ENCODE measurements at regions not wholly inside any gene's neighbourhood (a gene's known extent, or its start where the extent isn't known, plus 50 kb on each side); places are given as distances from the start of the nearest gene placed in this dataset.

DNA sequence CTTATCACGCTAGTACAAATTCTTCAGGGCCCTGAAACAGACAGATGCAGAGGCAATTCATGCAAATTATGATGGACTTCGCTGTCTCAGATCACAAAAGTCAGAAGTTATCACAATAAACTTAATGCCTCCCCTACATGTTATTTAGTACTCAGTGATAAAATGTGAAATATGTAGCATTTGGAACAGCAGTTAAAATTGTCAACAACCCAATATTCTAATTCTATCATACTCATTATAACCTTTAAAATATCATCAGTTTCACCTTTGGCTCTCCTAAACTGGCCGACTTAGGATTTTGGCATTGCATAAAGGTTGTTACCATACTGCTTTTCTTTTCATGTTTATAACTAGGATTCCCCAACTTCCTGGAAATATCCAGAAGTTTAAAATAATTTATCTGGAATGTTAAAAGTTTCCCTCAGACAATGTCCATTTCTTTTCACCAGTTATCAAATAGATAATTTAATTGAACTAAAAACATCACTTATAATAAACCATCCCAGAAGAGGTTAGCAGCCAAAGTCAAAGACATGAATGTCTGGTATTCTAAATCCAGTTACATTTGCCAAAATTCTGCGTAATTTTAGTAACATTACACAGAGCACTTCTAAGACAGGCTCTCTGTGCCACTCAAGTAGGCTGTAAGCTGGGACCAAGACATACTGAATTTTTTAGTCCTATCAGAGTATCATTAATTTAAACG, 239.8 kb downstream of the RBM43 start:
- Mint-ChIP-seq H3K4me1 (no peaks in the 10 kb centered on the region), H3K27ac (no peak overlapping the region; a peak in 1 of 7 replicates), H3K36me3 (ENCODE audit: insufficient read depth in 1 of 3, low read depth in 3 of 3) (no peaks in the 10 kb centered on the region), H3K27me3 (ENCODE audit: low read depth) (no peaks in the 10 kb centered on the region), H3K9me3 (no peaks in the 10 kb centered on the region; a peak in 1 of 5 replicates), H3K4me3 (no peak overlapping the region)
- Histone ChIP-seq H3K4ac (ENCODE audit: low read depth, low read length) (no peak overlapping the region), H3K79me2 (ENCODE audit: insufficient read depth, low read length) (no peaks in the 10 kb centered on the region), H4K5ac (ENCODE audit: insufficient read length, low read depth, low read length) (no peak overlapping the region), H3K4me1 (ENCODE audit: insufficient read depth, low read length) (no peaks in the 10 kb centered on the region), H4K8ac (replicated peaks; ENCODE audit: insufficient read length, low read depth, low read length) (no peak overlapping the region), H3K56ac (ENCODE audit: insufficient read length, low read depth, low read length) (no peak overlapping the region), H3K79me1 (ENCODE audit: insufficient read depth, low read depth, low read length, poor library complexity, severe bottlenecking) (no peaks in the 10 kb centered on the region), H2BK12ac (ENCODE audit: insufficient read length, low read depth, low read length) (no peak overlapping the region), H4K20me1 (ENCODE audit: control insufficient read depth, insufficient read depth, insufficient read length) (no peaks in the 10 kb centered on the region), H3K9ac (ENCODE audit: extremely low read depth, insufficient read length, low read length) (no peak overlapping the region), H3K23ac (ENCODE audit: insufficient read length, low read depth, low read length) (no peak overlapping the region), H3T11ph (ENCODE audit: low read length) (no peak overlapping the region), H2BK20ac (ENCODE audit: low read depth, low read length, poor library complexity, severe bottlenecking) (no peak overlapping the region), H2BK15ac (ENCODE audit: low read depth, low read length) (no peak overlapping the region), H3K18ac (ENCODE audit: insufficient read length, low read depth, low read length) (no peak overlapping the region), H3K4me2 (ENCODE audit: insufficient read depth, insufficient read length, low read length) (no peak overlapping the region), H3K14ac (ENCODE audit: insufficient read depth, low read length) (no peak overlapping the region), H3K27ac (ENCODE audit: insufficient read length, low read depth, low read length) (no peak overlapping the region), H3K9me3 (ENCODE audit: control insufficient read depth, low read depth, low read length) (no peaks in the 10 kb centered on the region), H3K27me3 (ENCODE audit: insufficient read depth, low read length) (no peaks in the 10 kb centered on the region), H3K23me2 (ENCODE audit: insufficient read length, low read depth, low read length, poor library complexity, severe bottlenecking) (no peaks in the 10 kb centered on the region), H2AFZ (ENCODE audit: low read length) (no peak overlapping the region), H2AK5ac (ENCODE audit: insufficient read length, low read length) (no peak overlapping the region), H2BK120ac (ENCODE audit: low read depth, low read length, poor library complexity, severe bottlenecking) (no peak overlapping the region), H4K91ac (ENCODE audit: insufficient read length, low read depth, low read length) (no peak overlapping the region), H2BK5ac (ENCODE audit: insufficient read length, low read length) (no peak overlapping the region)
- DNase-seq = no peak
- WGBS (ENCODE audit: extremely low coverage, insufficient read length, low lambda C conversion rate) = no CpG with 5 or more reads among the region's 5 CpGs
- TF ChIP-seq, protein P1, sequence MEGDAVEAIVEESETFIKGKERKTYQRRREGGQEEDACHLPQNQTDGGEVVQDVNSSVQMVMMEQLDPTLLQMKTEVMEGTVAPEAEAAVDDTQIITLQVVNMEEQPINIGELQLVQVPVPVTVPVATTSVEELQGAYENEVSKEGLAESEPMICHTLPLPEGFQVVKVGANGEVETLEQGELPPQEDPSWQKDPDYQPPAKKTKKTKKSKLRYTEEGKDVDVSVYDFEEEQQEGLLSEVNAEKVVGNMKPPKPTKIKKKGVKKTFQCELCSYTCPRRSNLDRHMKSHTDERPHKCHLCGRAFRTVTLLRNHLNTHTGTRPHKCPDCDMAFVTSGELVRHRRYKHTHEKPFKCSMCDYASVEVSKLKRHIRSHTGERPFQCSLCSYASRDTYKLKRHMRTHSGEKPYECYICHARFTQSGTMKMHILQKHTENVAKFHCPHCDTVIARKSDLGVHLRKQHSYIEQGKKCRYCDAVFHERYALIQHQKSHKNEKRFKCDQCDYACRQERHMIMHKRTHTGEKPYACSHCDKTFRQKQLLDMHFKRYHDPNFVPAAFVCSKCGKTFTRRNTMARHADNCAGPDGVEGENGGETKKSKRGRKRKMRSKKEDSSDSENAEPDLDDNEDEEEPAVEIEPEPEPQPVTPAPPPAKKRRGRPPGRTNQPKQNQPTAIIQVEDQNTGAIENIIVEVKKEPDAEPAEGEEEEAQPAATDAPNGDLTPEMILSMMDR (conservative IDR thresholded peaks at IDR 0.05) = no peak

Measured in H9 (cell line).